IMR-90 (cell line): ENCODE measurements at regions not wholly inside any gene's neighbourhood (a gene's known extent, or its start where the extent isn't known, plus 50 kb on each side); places are given as distances from the start of the nearest gene placed in this dataset.

ENCODE experiments used
- ATAC-seq: fragments of 200-7000 bp; cut with Tn5 transposase; 2 replicates; pipeline ENCODE4 v1.9.1; 2020; ENCODE audit warnings: low read depth, mild to moderate bottlenecking, moderate library complexity
- BruUV-seq: library from RNA; stranded (reverse); fragments of 400-500 nt; replicated peaks from 2 replicates; lab custom pipeline; 2021; lab: Mats Ljungman, UMichigan
- CTCF ChIA-PET: fragments of 300-600 bp; formaldehyde crosslinking; extraction: SDS; loops from one replicate; lab custom pipeline; 2021; ENCODE audit warnings: antibody characterized with exemption; lab: Yijun Ruan, JAX
- POLR2A ChIA-PET: fragments of 300-600 bp; sonication (Branson Sonifier 250); formaldehyde crosslinking; loops from one replicate; lab custom pipeline; 2022; ENCODE audit warnings: antibody characterized with exemption; ENCODE audit not compliant: unreplicated experiment; lab: Charles Lee
- DNase-seq: peaks from one replicate; pipeline ENCODE4 v3.0.0; 2013
- H2AFZ ChIP-seq: replicated peaks from 2 replicates; pipeline ENCODE3; 2013; ENCODE audit warnings: low read length, mild to moderate bottlenecking; ENCODE audit not compliant: poor library complexity
- H2AK5ac ChIP-seq: 2 replicates; pipeline ENCODE4 v1.6.1; 2013; ENCODE audit warnings: low read depth, low read length, inconsistent platforms
- H2AK9ac ChIP-seq: replicated peaks from 2 replicates; pipeline ENCODE3; 2013; ENCODE audit warnings: mild to moderate bottlenecking, low read depth, low read length, moderate library complexity; ENCODE audit not compliant: poor library complexity
- H2BK120ac ChIP-seq: 2 replicates; pipeline ENCODE4 v1.6.1; 2013; ENCODE audit warnings: low read depth, low read length, inconsistent platforms
- H2BK15ac ChIP-seq: 3 replicates; pipeline ENCODE4 v1.6.1; 2013; ENCODE audit warnings: low read depth, low read length, inconsistent platforms
- H2BK20ac ChIP-seq: 2 replicates; pipeline ENCODE4 v1.6.1; 2013; ENCODE audit warnings: low read depth, mild to moderate bottlenecking, inconsistent platforms, low read length, moderate library complexity
- H2BK5ac ChIP-seq: 2 replicates; pipeline ENCODE4 v1.6.1; 2013; ENCODE audit warnings: mild to moderate bottlenecking, low read depth, low read length, inconsistent platforms; ENCODE audit not compliant: poor library complexity, severe bottlenecking
- H3K14ac ChIP-seq: replicated peaks from 2 replicates; pipeline ENCODE4 v1.6.1; 2013; ENCODE audit warnings: low read depth, low read length, inconsistent platforms
- H3K18ac ChIP-seq: 2 replicates; pipeline ENCODE4 v1.6.1; 2013; ENCODE audit warnings: low read depth, low read length, control low read depth
- H3K23ac ChIP-seq: 2 replicates; pipeline ENCODE4 v1.6.1; 2013; ENCODE audit warnings: low read depth, low read length, inconsistent platforms
- H3K27ac ChIP-seq: 2 replicates; pipeline ENCODE4 v1.5.1; 2013; ENCODE audit warnings: mild to moderate bottlenecking, control low read depth, low read length; ENCODE audit not compliant: insufficient read depth
- H3K27me3 ChIP-seq: 2 replicates; pipeline ENCODE4 v1.6.1; 2013; ENCODE audit warnings: low read length; ENCODE audit not compliant: control insufficient read depth, insufficient read depth
- H3K36me3 ChIP-seq: 2 replicates; pipeline ENCODE4 v1.6.1; 2013; ENCODE audit warnings: low read length, mixed read lengths; ENCODE audit not compliant: control insufficient read depth, insufficient read depth
- H3K4ac ChIP-seq: 2 replicates; pipeline ENCODE4 v1.6.1; 2013; ENCODE audit warnings: low read depth, low read length, inconsistent platforms
- H3K4me1 ChIP-seq: 2 replicates; pipeline ENCODE4 v1.6.1; 2013; ENCODE audit warnings: low read length, mixed read lengths; ENCODE audit not compliant: control insufficient read depth, insufficient read depth
- H3K4me2 ChIP-seq: 2 replicates; pipeline ENCODE4 v1.6.1; 2013; ENCODE audit warnings: low read depth, mild to moderate bottlenecking, control low read depth, low read length, moderate library complexity
- H3K4me3 ChIP-seq: 2 replicates; pipeline ENCODE4 v1.5.1; 2013; ENCODE audit warnings: low read depth, mild to moderate bottlenecking, control low read depth, low read length, moderate library complexity; ENCODE audit not compliant: insufficient read depth
- H3K56ac ChIP-seq: 2 replicates; pipeline ENCODE4 v1.6.1; 2013; ENCODE audit warnings: low read length, inconsistent platforms; ENCODE audit not compliant: insufficient read depth; ENCODE audit errors: extremely low read depth
- H3K79me1 ChIP-seq, 2 experiments: 2 replicates each; pipeline ENCODE4 v1.6.1; 2013; ENCODE audit warnings: low read length in 2 of 2, inconsistent platforms in 1 of 2, low read depth in 1 of 2
- H3K9ac ChIP-seq: 2 replicates; pipeline ENCODE4 v1.6.1; 2013; ENCODE audit warnings: low read depth, low read length, control low read depth
- H3K9me1 ChIP-seq: 2 replicates; pipeline ENCODE4 v1.6.1; 2013; ENCODE audit warnings: low read length, inconsistent platforms; ENCODE audit not compliant: insufficient read depth
- H3K9me3 ChIP-seq: 2 replicates; pipeline ENCODE4 v1.6.1; 2013; ENCODE audit warnings: low read length; ENCODE audit not compliant: control insufficient read depth, insufficient read depth
- H4K20me1 ChIP-seq: 2 replicates; pipeline ENCODE4 v1.6.1; 2013; ENCODE audit warnings: low read length, inconsistent platforms; ENCODE audit not compliant: insufficient read depth
- H4K5ac ChIP-seq: 2 replicates; pipeline ENCODE4 v1.6.1; 2013; ENCODE audit warnings: mild to moderate bottlenecking, low read depth, low read length, control low read depth
- H4K8ac ChIP-seq, 2 experiments: 2 replicates each; pipeline ENCODE4 v1.6.1; 2013; ENCODE audit warnings: low read depth in 2 of 2, low read length in 2 of 2, control low read depth in 1 of 2, inconsistent platforms in 1 of 2
- H4K91ac ChIP-seq: 2 replicates; pipeline ENCODE4 v1.6.1; 2013; ENCODE audit warnings: low read depth, low read length, inconsistent platforms; ENCODE audit not compliant: insufficient read depth
- BHLHE40 ChIP-seq: fragments of 150-350 bp; IDR thresholded peaks from 2 replicates; pipeline ENCODE4 v1.6.1; 2016; ENCODE audit warnings: mild to moderate bottlenecking, low read depth, low read length
- ELK1 ChIP-seq: fragments of 150-350 bp; IDR thresholded peaks from 2 replicates; pipeline ENCODE4 v1.6.1; 2016; ENCODE audit warnings: low read depth, mild to moderate bottlenecking, low read length, moderate library complexity, borderline replicate concordance
- FOS ChIP-seq: fragments of 150-350 bp; IDR thresholded peaks from 2 replicates; pipeline ENCODE4 v1.6.1; 2016; ENCODE audit warnings: low read depth, low read length
- MAFK ChIP-seq: IDR thresholded peaks from 2 replicates; pipeline ENCODE4 v1.6.1; 2012; ENCODE audit warnings: low read depth, low read length, improper control_type of control experiment
- NFE2L2 ChIP-seq: fragments of 150-350 bp; IDR thresholded peaks from 2 replicates; pipeline ENCODE4 v1.6.1; 2016; ENCODE audit warnings: low read depth, mild to moderate bottlenecking, low read length
- RAD21 ChIP-seq: IDR thresholded peaks from 2 replicates; pipeline ENCODE4 v1.6.1; 2012; ENCODE audit warnings: low read length, improper control_type of control experiment
- SMC3 ChIP-seq: fragments of 150-350 bp; IDR thresholded peaks from 2 replicates; pipeline ENCODE4 v1.6.1; 2016; ENCODE audit warnings: low read depth, mild to moderate bottlenecking, antibody characterized with exemption, low read length, moderate library complexity
- WGBS, 2 experiments: methylation state at CpG; one replicate each; pipeline versions ENCODE4 v1.1.5 to v1.1.7; 2013; ENCODE audit warnings: missing lambda C conversion rate in 2 of 2; ENCODE audit not compliant: insufficient read length in 1 of 2; ENCODE audit errors: extremely low coverage in 2 of 2; 5-methylcytosine and 5-hydroxymethylcytosine counted together
- dilution Hi-C: fragments of 300-500 bp; cut with HindIII; formaldehyde crosslinking; loops from one replicate; pipeline ENCODE4 v1.14.3; 2018; ENCODE audit warnings: low sequenced_read_pairs; ENCODE audit not compliant: unreplicated experiment
- in situ Hi-C: fragments of 300-500 bp; cut with MboI; formaldehyde crosslinking; loops from 3 replicates; pipeline ENCODE4 v1.14.3; 2019; ENCODE audit warnings: low sequenced_read_pairs, inconsistent platforms, mixed read lengths
- intact Hi-C: fragments of 100-400 bp; cut with micrococcal nuclease; formaldehyde crosslinking; loops from 2 replicates; pipeline ENCODE4 v1.10.0; 2022

- H4K5ac ChIP-seq: peak overlapping the region; percentile 6; the same call in 1 of the 2 replicates
- H2AK9ac ChIP-seq: peak overlapping the region; percentile 74
- TF ChIP-seq SMC3: no peak
- TF ChIP-seq FOS: no peak
- no peak for TF ChIP-seq RAD21
- TF ChIP-seq BHLHE40: no peak
- no peak for TF ChIP-seq ELK1
- TF ChIP-seq MAFK: no peak
- TF ChIP-seq NFE2L2: no peak
- DNase-seq: no peak
- intact Hi-C loops: loop anchor here (2.0 kb wide), 1 partner anchor 37 kb away; no protein-coding TSS in a partner anchor
- peak overlapping the region; percentile 38 for H3K27ac ChIP-seq
- H4K8ac ChIP-seq: peak overlapping the region in 1 of 2 experiments; percentile 43; a peak in 2 of 4 replicates
- H3K23ac ChIP-seq: no peak overlapping the region
- H3K9me3 ChIP-seq: no peaks in the 10 kb centered on the region
- H3K56ac ChIP-seq: 0 out of 2 replicates have a peak overlapping the region, but pooled peaks have one; percentile 48
- H3K14ac ChIP-seq: peak overlapping the region; percentile 65
- H3K27me3 ChIP-seq: no peaks in the 10 kb centered on the region
- H2BK120ac ChIP-seq: peak overlapping the region; percentile 81
- peak overlapping the region; percentile 67 for H2AK5ac ChIP-seq
- H3K79me1 ChIP-seq: peaks cover 0 to 20% of the 10 kb centered on the region in 2 experiments; a peak in 3 of 4 replicates
- H3K4me3 ChIP-seq: no peak overlapping the region
- no peak overlapping the region for H3K4me2 ChIP-seq
- H3K36me3 ChIP-seq: no peaks in the 10 kb centered on the region
- H3K9ac ChIP-seq: no peak overlapping the region
- ChIA-PET POLR2A (no interaction called here), CTCF (interaction anchor here (1.0 to 2.2 kb wide), 2 partner anchors 15 to 176 kb away, joined by 3 to 12 read pairs; no protein-coding TSS in a partner anchor)
- peak overlapping the region; percentile 68 for H4K91ac ChIP-seq
- peak overlapping the region; percentile 77 for H2AFZ ChIP-seq
- H4K20me1 ChIP-seq: peaks cover 4% of the 10 kb centered on the region; the same call in 1 of the 2 replicates
- H2BK20ac ChIP-seq: peak overlapping the region; percentile 78
- no peak for ATAC-seq
- H3K4ac ChIP-seq: peak overlapping the region; percentile 62
- no CpG with 5 or more reads among the region's 6 CpGs for WGBS, 2 experiments
- BruUV-seq: no TSS peak
- in situ Hi-C loops: no loop called here
- peaks cover 24% of the 10 kb centered on the region for H3K9me1 ChIP-seq
- peak overlapping the region; percentile 59; the same call in 1 of the 3 replicates for H2BK15ac ChIP-seq
- H3K18ac ChIP-seq: peak overlapping the region; percentile 14; the same call in 1 of the 2 replicates
- H3K4me1 ChIP-seq: peaks cover 25% of the 10 kb centered on the region
- H2BK5ac ChIP-seq: peak overlapping the region; percentile 97
- dilution Hi-C loops: no loop called here
Observed at GRCh38 chr14:50037852-50038251, 78.5 kb downstream of the VCPKMT start.
